ENCODE measurements at regions not wholly inside any gene's neighbourhood (a gene's known extent, or its start where the extent isn't known, plus 50 kb on each side); places are given as distances from the start of the nearest gene placed in this dataset.

- no peak for TF ChIP-seq ZNF274 (IDR thresholded peaks at IDR 0.05; ENCODE audit: low read depth, low read length)
- TF ChIP-seq YY1 (IDR thresholded peaks at IDR 0.05; ENCODE audit: insufficient read depth, insufficient read length) = no peak
These were observed 1250.6 kb downstream of the GATA3 start for GRCh38 chr10:9305018-9305655.
